ENCODE measurements at regions not wholly inside any gene's neighbourhood (a gene's known extent, or its start where the extent isn't known, plus 50 kb on each side); places are given as distances from the start of the nearest gene placed in this dataset.

DNA sequence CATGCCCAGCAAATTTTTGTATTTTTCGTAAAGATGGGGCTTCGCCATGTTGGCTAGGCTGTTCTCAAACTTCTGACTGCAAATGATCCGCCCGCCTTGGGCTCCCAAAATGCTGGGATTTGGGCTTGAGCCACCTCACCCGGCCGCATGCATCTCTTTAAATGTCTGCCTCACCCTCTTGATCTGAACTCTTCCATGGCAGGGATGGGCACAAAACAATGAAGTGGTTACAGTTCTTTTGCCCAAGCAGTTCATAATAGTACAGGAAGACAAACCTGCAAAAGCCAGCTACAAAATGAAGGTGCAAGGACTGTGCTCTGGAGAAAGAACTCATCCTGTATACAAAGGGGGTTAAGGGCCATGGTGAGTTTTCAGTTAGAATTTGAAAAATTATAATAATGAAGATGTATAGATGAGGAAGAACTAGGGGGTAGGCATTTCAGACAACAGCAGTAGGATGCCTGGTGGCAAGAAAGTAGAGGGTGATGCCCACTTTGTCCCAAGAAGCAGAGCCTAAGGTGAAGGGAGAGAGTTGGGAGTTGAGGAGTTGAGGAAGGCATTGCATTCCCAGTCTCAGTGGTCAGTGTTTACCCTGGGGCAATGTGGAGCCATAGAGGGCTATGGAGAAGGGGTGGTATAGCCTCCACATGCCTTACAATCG, 160.8 kb upstream of the MYCN start:
- TF ChIP-seq CTCF (tag by site-specific recombination; IDR thresholded peaks at IDR 0.05) (no peak), ZNF26 (tag by site-specific recombination; IDR thresholded peaks at IDR 0.05) (no peak), KLF10 (tag by site-specific recombination; IDR thresholded peaks at IDR 0.05) (no peak), ZIC2 (tag by site-specific recombination; IDR thresholded peaks at IDR 0.05) (no peak), ZNF174 (tag by site-specific recombination; IDR thresholded peaks at IDR 0.05) (no peak)
- TF ChIP-seq, protein P1, sequence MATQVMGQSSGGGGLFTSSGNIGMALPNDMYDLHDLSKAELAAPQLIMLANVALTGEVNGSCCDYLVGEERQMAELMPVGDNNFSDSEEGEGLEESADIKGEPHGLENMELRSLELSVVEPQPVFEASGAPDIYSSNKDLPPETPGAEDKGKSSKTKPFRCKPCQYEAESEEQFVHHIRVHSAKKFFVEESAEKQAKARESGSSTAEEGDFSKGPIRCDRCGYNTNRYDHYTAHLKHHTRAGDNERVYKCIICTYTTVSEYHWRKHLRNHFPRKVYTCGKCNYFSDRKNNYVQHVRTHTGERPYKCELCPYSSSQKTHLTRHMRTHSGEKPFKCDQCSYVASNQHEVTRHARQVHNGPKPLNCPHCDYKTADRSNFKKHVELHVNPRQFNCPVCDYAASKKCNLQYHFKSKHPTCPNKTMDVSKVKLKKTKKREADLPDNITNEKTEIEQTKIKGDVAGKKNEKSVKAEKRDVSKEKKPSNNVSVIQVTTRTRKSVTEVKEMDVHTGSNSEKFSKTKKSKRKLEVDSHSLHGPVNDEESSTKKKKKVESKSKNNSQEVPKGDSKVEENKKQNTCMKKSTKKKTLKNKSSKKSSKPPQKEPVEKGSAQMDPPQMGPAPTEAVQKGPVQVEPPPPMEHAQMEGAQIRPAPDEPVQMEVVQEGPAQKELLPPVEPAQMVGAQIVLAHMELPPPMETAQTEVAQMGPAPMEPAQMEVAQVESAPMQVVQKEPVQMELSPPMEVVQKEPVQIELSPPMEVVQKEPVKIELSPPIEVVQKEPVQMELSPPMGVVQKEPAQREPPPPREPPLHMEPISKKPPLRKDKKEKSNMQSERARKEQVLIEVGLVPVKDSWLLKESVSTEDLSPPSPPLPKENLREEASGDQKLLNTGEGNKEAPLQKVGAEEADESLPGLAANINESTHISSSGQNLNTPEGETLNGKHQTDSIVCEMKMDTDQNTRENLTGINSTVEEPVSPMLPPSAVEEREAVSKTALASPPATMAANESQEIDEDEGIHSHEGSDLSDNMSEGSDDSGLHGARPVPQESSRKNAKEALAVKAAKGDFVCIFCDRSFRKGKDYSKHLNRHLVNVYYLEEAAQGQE (tag by site-specific recombination; IDR thresholded peaks at IDR 0.05), result no peak
